Naive thymus-derived CD4-positive, alpha-beta T cell (primary cell): ENCODE measurements at regions not wholly inside any gene's neighbourhood (a gene's known extent, or its start where the extent isn't known, plus 50 kb on each side); places are given as distances from the start of the nearest gene placed in this dataset.

Experiments
- ATAC-seq: fragments of 150-1000 bp; cut with Tn5 transposase; 2 replicates; pipeline ENCODE4 v1.10.0; 2021; ENCODE audit warnings: mild to moderate bottlenecking, moderate library complexity
- CTCF ChIA-PET: fragments of 350-600 bp; sonication (Branson Sonifier 250); formaldehyde crosslinking; loops from one replicate; lab custom pipeline; 2021; ENCODE audit warnings: antibody characterized with exemption; lab: Charles Lee
- POLR2A ChIA-PET: fragments of 350-600 bp; sonication (Branson Sonifier 250); formaldehyde crosslinking; loops from one replicate; lab custom pipeline; 2021; ENCODE audit warnings: antibody characterized with exemption, inconsistent platforms; lab: Charles Lee
- DNase-seq, 9 donors: peaks; one replicate each; pipeline versions ENCODE4 v3.0.0 to v3.0.0-alpha.2; 2020 to 2022; ENCODE audit warnings: mixed read lengths in 1 of 9
- H3K27ac ChIP-seq: one replicate; pipeline ENCODE4 v1.7.0; 2013; ENCODE audit warnings: mild to moderate bottlenecking, low read depth, low read length, moderate library complexity
- H3K27me3 ChIP-seq, 2 donors: one replicate each; pipeline ENCODE4 v1.7.0; 2013; ENCODE audit warnings: low read length in 2 of 2, mild to moderate bottlenecking in 2 of 2, moderate library complexity in 2 of 2; ENCODE audit not compliant: control insufficient read depth in 2 of 2, insufficient read depth in 2 of 2
- H3K36me3 ChIP-seq, 3 experiments: 1 replicate in 2 of 3; 2 replicates in 1 of 3; pipeline ENCODE4 v1.7.0; 2013; ENCODE audit warnings: low read length in 3 of 3, mild to moderate bottlenecking in 3 of 3, moderate library complexity in 1 of 3; ENCODE audit not compliant: insufficient read depth in 3 of 3, control insufficient read depth in 2 of 3
- H3K4me1 ChIP-seq, 2 donors: one replicate each; pipeline ENCODE4 v1.7.0; 2013; ENCODE audit warnings: low read length in 2 of 2, mild to moderate bottlenecking in 2 of 2, moderate library complexity in 1 of 2; ENCODE audit not compliant: control insufficient read depth in 2 of 2, insufficient read depth in 2 of 2
- H3K4me3 ChIP-seq: 2 replicates; pipeline ENCODE4 v1.7.0; 2013; ENCODE audit warnings: mild to moderate bottlenecking, low read length
- H3K9me3 ChIP-seq, 3 experiments: 1 replicate in 2 of 3; 2 replicates in 1 of 3; pipeline ENCODE4 v1.7.0; 2013; ENCODE audit warnings: low read length in 3 of 3; ENCODE audit not compliant: control insufficient read depth in 2 of 3
- H3K27ac Mint-ChIP-seq, 9 donors: one replicate each; pipeline ENCODE4 v1.8.0; 2020 to 2022; ENCODE audit warnings: mixed read lengths in 9 of 9, mild to moderate bottlenecking in 8 of 9, moderate library complexity in 5 of 9, inconsistent platforms in 2 of 9
- H3K27me3 Mint-ChIP-seq, 5 donors: one replicate each; pipeline ENCODE4 v1.8.0; 2021 to 2022; ENCODE audit warnings: mixed read lengths in 5 of 5, mild to moderate bottlenecking in 1 of 5
- H3K36me3 Mint-ChIP-seq, 5 donors: one replicate each; pipeline ENCODE4 v1.8.0; 2020 to 2022; ENCODE audit warnings: mixed read lengths in 5 of 5, mild to moderate bottlenecking in 3 of 5, inconsistent platforms in 1 of 5
- H3K4me1 Mint-ChIP-seq, 7 donors: one replicate each; pipeline ENCODE4 v1.8.0; 2020 to 2022; ENCODE audit warnings: mixed read lengths in 7 of 7, mild to moderate bottlenecking in 3 of 7, inconsistent platforms in 1 of 7
- H3K4me3 Mint-ChIP-seq, 10 donors: one replicate each; pipeline ENCODE4 v1.8.0; 2020 to 2022; ENCODE audit warnings: mild to moderate bottlenecking in 10 of 10, mixed read lengths in 10 of 10, moderate library complexity in 6 of 10, inconsistent platforms in 2 of 10
- H3K9me3 Mint-ChIP-seq, 11 donors: one replicate each; pipeline ENCODE4 v1.8.0; 2020 to 2022; ENCODE audit warnings: mixed read lengths in 11 of 11, mild to moderate bottlenecking in 4 of 11, inconsistent platforms in 1 of 11, moderate library complexity in 1 of 11
- intact Hi-C, 2 donors: fragments of 100-400 bp; cut with micrococcal nuclease; formaldehyde crosslinking; loops; one replicate each; pipeline ENCODE4 v1.15.1; 2023

GRCh38 chr5:127231118-127231517 lies 59.5 kb upstream of the MEGF10 start:
- no peak overlapping the region for H3K27ac ChIP-seq
- intact Hi-C loops: no loop called here
- H3K4me3 Mint-ChIP-seq: peak overlapping the region; percentile 9 to 83 (median 60)
- peaks cover 0 to 38% (median 20%) of the 10 kb centered on the region in 5 donors for H3K36me3 Mint-ChIP-seq
- ChIA-PET POLR2A (no interaction called here), CTCF (no interaction called here)
- DNase-seq (no peak), ATAC-seq (no peak)
- H3K4me1 Mint-ChIP-seq: peaks cover 7 to 28% (median 18%) of the 10 kb centered on the region in 7 donors
- peaks cover 0 to 5% (median 0%) of the 10 kb centered on the region in 5 donors for H3K27me3 Mint-ChIP-seq
- no peaks in the 10 kb centered on the region for H3K27me3 ChIP-seq
- no peaks in the 10 kb centered on the region for H3K36me3 ChIP-seq
- peaks cover 0 to 5% (median 0%) of the 10 kb centered on the region in 3 experiments for H3K9me3 ChIP-seq
- H3K9me3 Mint-ChIP-seq: peaks cover 0 to 29% (median 5%) of the 10 kb centered on the region in 11 donors
- peak overlapping the region in 7 of 9 donors; percentile 9 to 80 (median 52) for H3K27ac Mint-ChIP-seq
- H3K4me3 ChIP-seq: no peak overlapping the region
- peaks cover 0 to 15% of the 10 kb centered on the region in 2 donors for H3K4me1 ChIP-seq

DNA sequence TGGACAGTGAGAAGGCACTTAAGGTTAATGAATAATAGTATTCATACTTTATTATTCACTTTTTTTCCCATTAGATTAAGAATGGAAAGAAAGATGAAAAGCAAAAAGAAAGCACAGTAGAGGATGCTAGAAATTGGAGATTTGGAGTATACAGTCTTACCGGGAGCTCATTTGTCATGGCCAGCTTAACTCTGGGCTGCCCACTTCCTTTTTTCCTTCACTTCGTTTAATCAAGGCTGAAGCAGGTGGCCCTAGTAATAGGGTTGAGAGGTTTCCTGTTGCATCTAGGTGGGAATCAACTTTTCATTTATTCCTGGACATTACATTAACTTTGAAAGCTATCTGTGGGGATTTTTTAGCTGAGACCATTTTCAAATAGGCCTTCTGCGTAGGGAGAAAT lies 57.0 kb upstream of the MEGF10 start:
- H3K4me3 ChIP-seq: no peak overlapping the region
- no peaks in the 10 kb centered on the region for H3K27me3 Mint-ChIP-seq
- no peaks in the 10 kb centered on the region for H3K36me3 ChIP-seq
- DNase-seq (no peak), ATAC-seq (no peak)
- ChIA-PET POLR2A (no interaction called here), CTCF (no interaction called here)
- H3K36me3 Mint-ChIP-seq: peaks cover 0 to 56% (median 26%) of the 10 kb centered on the region in 5 donors
- intact Hi-C loops: no loop called here
- H3K27ac ChIP-seq: no peak overlapping the region
- H3K4me1 ChIP-seq: peaks cover 0 to 14% of the 10 kb centered on the region in 2 donors
- H3K9me3 Mint-ChIP-seq: peaks cover 0 to 4% (median 0%) of the 10 kb centered on the region in 11 donors
- no peak overlapping the region for H3K4me3 Mint-ChIP-seq
- H3K9me3 ChIP-seq: no peaks in the 10 kb centered on the region
- H3K27me3 ChIP-seq: no peaks in the 10 kb centered on the region
- no peak overlapping the region for H3K27ac Mint-ChIP-seq
- H3K4me1 Mint-ChIP-seq: peaks cover 7 to 26% (median 18%) of the 10 kb centered on the region in 7 donors

GRCh38 chr5:127235136-127235535 lies 55.5 kb upstream of the MEGF10 start:
- no peaks in the 10 kb centered on the region for H3K27me3 Mint-ChIP-seq
- CTCF ChIA-PET: interaction anchor here (0.7 kb wide), 1 partner anchor 119 kb away, joined by 3 read pairs; no protein-coding TSS in a partner anchor
- no peak for DNase-seq
- intact Hi-C loops: no loop called here
- H3K4me3 Mint-ChIP-seq: no peak overlapping the region
- H3K27ac Mint-ChIP-seq: no peak overlapping the region
- H3K36me3 Mint-ChIP-seq: peaks cover 0 to 55% (median 26%) of the 10 kb centered on the region in 5 donors
- H3K27ac ChIP-seq: no peak overlapping the region
- POLR2A ChIA-PET: no interaction called here
- H3K36me3 ChIP-seq: no peaks in the 10 kb centered on the region
- peaks cover 0 to 1% (median 0%) of the 10 kb centered on the region in 11 donors for H3K9me3 Mint-ChIP-seq
- peaks cover under 1 to 13% (median 8%) of the 10 kb centered on the region in 7 donors for H3K4me1 Mint-ChIP-seq
- H3K4me1 ChIP-seq: peaks cover 0 to 4% of the 10 kb centered on the region in 2 donors
- H3K27me3 ChIP-seq: no peaks in the 10 kb centered on the region
- H3K9me3 ChIP-seq: no peaks in the 10 kb centered on the region
- H3K4me3 ChIP-seq: no peak overlapping the region
- ATAC-seq: no peak

DNA sequence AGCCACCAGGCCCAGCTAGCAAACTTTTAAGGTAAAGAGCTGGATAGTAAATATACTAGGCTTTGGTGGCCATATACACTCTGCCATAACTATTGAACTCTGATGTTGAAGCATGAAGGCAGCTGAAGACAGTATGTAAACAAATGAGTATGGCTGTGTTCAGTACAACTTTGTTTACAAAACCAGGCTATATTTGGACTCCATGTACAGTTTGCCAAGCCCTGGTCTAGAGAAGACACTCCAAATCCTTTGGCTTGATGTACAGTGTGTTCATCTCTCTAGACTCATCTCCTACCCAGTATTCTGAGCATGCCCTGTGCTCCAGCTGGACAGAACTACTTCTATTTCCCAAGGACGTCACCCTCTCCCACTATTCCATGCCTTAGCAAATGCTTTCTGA lies 54.3 kb upstream of the MEGF10 start:
- DNase-seq: no peak
- ChIA-PET POLR2A (no interaction called here), CTCF (no interaction called here)
- H3K4me3 ChIP-seq: no peak overlapping the region
- H3K27me3 Mint-ChIP-seq: peaks cover 0 to 2% (median under 1%) of the 10 kb centered on the region in 5 donors
- ATAC-seq: no peak
- H3K36me3 ChIP-seq: no peaks in the 10 kb centered on the region
- no peaks in the 10 kb centered on the region for H3K9me3 ChIP-seq
- H3K27ac ChIP-seq: no peak overlapping the region
- H3K9me3 Mint-ChIP-seq: peaks cover 0 to 1% (median 0%) of the 10 kb centered on the region in 11 donors
- no peak overlapping the region for H3K27ac Mint-ChIP-seq
- intact Hi-C loops: no loop called here
- no peaks in the 10 kb centered on the region for H3K4me1 ChIP-seq
- peaks cover 0 to 4% (median 1%) of the 10 kb centered on the region in 7 donors for H3K4me1 Mint-ChIP-seq
- no peaks in the 10 kb centered on the region for H3K27me3 ChIP-seq
- peaks cover 0 to 55% (median 26%) of the 10 kb centered on the region in 5 donors for H3K36me3 Mint-ChIP-seq
- no peak overlapping the region for H3K4me3 Mint-ChIP-seq
